GM18498 (cell line): ENCODE measurements at regions not wholly inside any gene's neighbourhood (a gene's known extent, or its start where the extent isn't known, plus 50 kb on each side); places are given as distances from the start of the nearest gene placed in this dataset.

Experiments
- ATAC-seq: cut with Tn5 transposase; IDR thresholded peaks from one replicate; pipeline ENCODE4 v1.9.1; 2021; ENCODE audit warnings: mild to moderate bottlenecking, moderate library complexity; ENCODE audit not compliant: unreplicated experiment

DNA sequence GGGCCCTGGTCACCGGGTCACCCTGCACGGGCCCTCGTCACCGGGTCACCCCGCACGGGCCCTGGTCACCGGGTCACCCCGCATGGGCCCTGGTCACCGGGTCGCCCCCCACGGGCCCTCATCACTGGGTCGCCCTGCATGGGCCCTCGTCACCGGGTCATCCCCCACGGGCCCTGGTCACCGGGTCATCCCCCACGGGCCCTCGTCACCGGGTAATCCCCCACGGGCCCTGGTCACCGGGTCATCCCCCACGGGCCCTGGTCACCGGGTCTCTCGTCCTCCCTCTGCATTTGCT is 77.6 kb downstream of the RIPK4 start:
- ATAC-seq = no peak

DNA sequence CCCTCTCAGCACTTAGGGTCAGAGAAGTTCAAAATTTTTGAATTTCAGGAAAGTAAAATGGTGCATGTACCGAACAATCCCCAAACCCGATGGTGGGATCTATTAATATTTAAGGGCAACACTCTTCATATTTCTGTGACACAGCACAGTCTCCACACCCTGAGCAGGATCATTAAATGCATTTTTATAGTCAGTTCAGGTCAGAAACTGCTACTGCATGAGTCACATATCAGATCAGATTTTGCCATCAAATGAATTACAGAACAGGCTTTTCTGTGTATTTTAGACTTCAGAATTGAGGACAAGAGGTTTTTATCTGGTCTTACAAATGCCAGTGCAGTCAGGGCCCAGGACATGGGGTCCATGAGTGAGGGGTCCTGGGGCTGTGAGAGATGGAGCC is 79.2 kb downstream of the RIPK4 start:
- no peak for ATAC-seq

DNA sequence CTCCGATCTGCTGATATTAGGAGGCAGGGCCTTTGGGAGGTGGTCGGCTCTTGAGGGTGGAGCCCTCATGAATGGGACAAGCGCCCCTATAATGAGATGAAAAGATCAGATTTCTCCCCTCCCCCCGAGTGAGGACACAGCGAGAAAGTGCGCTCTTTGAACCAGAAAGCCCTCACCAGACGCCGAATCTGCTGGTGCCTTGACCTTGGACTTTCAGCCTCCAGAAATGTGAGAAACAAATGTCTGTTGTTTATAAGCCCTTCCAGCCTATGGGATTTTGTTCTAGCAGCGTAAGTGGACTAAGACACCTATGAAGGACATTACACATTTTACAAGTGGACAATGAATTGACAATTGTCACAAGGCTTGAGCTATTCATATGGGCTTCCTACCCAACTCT is 80.2 kb downstream of the RIPK4 start:
- no peak for ATAC-seq

DNA sequence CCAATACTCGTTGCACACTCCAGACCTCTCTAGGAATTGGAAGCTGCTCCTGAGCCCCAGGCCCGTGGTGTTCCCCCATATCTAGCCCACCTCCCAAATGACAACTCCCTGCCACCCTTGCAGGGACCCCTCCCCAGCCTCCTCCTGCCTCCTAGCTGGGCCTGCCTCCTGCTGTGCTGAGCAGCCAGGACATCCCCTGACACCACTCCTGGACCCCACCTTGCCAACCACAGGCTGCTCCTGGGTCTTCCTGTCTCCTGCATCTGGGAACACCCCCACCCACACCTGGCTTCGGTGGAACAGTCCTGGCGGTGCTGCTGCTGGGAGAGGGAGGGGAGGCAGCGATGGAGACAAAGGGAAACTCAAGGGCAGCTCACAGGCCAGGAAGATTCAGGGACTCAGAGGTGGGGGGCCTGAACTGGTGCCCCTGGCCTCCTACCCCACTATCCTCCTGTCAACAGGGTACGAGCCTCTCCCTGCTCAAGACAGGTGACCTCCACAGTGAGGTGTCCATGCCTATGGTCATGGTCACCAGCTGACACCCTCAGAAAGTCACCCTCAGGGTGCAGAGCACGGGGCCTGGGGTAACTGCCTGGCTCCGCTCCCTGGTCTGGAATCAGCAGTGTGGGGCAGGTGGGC is 81.2 kb downstream of the RIPK4 start:
- no peak for ATAC-seq

DNA sequence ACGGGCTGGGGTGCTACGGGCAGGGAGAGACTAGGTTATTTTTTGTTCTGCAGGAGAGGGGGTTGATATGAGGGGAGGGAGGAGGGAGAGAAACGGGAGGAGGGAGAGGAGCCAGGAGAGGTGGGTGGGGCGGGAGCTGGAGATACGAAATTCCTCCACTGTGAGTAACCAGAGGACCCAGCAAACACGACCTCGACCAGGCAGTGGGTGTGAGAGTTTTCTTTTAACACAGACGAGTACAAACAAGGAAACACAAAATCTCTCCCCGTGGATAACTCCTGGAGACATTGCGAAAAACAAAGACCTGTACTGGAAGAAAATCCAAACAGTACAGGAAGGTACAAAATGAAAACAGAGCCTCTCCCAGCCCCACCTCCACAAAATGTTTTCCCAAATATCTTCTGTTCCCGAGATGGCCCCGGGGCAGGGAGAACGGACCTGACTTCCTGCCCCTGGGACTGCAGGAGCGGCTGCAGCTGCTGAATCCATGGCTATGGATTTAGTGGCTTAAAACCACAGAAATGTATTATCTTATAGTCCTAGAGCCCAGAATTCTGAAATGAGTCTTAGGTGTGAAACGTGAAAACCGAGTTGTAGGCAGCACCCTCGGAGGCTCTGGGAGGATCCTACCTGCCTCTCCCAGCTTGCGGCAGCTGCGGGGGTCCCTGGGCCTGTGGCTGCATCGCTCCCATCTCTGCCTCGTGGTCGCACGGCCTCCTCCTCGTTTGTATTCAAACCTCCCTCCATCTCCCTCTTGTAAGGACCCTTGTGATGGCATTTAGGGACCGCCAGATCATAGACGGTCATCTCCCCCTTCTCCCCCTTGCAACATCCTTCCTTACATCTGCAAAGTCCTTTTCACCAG is 82.2 kb downstream of the RIPK4 start:
- ATAC-seq = no peak

DNA sequence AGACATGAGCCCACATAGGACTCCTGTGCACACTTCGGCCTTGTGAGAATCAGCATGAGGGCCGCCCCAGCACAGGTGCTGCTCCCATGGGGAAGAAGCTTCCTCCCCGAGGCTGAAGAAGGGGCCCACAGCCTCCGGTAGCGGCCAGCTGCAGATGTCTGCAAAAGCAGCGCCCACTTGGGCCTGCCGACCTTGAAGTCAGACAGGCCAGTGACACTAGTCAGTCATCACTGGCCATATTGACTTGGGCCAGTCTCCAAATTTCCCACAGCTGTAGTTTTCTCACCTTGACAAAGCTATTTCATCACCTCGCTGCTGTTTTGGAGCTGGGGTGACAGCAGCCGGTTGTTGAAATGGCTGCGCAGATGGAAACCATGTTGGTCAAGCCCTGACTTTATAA is 83.0 kb downstream of the RIPK4 start:
- no peak for ATAC-seq

DNA sequence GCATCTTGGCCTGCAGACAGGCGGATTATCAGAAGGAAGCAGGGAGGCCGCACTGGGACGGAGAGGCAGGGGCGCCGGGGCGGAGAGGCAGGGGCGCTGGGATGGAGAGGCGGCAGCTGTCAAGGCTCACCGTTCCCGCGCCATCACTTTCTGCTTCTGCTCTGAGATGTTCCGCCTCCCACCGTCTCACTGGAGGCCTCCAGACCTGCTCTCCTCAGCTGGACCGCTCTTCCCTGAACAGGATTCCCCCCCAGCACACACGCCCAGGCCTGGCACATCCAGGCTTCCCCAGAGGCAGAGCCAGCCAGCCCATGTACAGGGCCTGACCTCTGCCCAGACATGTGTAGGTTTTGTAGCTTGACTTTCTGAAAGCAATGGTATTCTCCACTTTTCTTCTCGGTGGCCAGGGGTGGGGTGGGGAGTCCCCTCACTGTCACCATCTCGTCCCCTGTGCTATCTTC is 84.1 kb downstream of the RIPK4 start:
- ATAC-seq = no peak

DNA sequence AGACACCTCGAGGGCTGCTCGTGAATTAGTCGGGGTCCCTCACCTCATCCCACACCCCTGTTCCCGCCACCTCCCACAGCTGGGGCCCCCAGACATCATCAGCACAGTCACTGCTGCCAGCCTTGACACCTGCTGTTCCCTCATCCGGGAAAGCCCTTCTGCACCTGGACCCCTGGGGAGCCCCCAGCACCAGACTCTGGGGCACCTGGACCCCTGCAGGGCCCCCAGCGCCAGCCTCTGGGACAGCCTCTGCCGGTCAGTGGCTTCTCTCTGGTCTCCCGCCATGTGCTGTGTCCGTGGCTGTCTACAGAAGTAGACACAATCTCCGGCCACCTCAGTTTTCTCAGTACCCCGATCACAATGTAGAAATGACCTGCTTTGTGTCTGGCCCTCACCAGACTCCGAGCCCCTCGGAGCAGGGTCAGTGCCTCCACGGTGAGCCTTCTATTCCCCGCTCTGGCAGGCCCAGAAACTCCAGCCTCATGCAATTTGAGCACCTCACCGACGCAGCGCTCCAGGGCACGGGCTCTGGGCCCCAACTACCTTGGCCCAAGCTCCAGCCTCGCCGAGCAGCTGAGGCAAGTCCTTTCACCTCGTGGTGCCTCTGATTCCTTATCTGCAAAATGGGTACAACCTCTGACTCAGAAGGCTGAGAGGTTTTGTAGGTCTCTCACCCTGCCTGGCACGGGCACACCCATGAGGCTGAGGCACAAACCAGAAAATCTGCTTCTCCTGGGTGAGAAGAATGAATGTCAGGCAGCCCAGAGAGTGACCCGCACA is 84.7 kb downstream of the RIPK4 start:
- ATAC-seq = no peak

DNA sequence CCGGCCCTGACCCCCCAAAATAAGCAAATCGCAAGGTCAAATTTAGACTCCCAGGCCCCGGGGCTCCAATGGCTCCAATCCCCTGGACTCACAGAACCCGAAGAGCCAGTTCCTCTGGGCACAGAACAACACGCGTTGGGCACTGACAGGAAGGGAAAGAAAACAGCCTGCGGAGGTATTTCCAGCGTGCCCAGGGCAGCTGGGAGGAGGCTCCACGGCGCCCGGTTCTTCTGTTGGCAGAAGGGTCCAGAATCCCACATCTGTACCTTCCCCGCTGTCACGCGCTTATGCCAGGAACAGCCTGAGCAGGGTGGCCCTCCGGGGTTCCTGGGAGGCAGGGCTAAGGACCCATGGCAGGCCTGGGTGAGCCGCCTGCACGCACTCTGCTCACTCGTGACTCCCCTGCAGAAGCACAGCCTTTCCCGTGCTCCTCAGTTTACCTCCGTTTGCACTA is 85.5 kb downstream of the RIPK4 start:
- ATAC-seq = no peak

DNA sequence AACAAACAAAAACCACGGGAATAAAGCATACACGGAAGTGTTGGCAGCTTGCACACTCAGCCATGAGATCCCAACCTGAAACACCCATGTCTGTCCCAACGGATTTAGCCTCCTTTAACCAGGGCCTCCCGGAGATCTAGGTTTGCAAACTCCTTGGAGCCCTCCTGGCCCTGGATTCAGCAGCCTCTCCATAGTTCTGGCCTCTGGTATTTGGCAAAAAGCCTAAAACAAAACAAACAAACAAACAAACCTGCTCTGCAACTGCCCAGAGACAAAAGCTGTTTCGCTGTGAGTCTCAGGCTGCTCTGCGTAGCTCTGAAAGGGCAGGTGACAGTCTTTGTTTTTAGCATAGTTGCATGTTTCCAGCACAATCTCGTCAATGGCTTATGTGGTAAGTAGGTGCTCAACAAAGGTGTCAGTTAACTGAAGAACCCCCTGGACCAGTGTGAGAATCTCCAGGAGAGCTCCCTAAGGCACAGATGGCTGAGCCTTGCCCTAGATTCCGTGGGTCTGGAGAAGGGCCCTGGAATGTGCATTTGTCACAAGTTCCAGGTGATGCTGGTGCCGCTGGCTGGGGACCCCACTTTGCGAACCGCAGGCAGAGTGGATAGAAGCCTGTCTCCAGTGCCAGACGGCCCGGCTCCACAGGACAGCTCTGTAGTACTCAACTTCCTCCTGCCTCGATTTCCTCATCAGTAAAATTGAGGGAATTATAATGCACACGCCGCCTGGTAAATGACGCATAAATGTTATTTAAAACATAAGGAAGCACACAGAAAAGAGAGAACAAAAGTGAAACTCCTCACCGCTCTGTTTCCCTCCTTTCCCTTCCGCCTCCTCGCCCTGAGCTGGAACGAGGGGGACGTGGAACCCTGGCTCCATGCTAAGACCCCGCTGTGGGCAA is 86.2 kb downstream of the RIPK4 start:
- ATAC-seq = no peak

DNA sequence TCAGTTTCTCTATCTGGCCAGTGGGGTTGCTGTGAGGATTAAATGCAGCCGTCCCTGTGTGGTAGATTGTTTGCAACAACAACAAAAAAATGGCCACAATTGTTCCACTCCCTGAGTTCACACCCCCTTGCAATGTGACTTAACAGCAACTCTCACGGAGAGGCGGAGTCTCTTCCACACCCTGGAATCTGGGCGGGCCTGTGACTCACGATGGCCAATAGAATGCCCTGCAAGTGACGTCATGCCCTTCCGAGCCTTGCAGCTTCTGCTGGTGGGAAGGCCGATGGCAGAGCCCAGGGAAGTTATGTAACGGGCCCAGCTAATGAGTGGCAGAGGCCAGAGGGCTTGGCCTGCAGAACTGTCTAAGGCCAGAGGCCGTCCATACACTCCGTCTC is 87.9 kb downstream of the RIPK4 start:
- ATAC-seq = no peak

DNA sequence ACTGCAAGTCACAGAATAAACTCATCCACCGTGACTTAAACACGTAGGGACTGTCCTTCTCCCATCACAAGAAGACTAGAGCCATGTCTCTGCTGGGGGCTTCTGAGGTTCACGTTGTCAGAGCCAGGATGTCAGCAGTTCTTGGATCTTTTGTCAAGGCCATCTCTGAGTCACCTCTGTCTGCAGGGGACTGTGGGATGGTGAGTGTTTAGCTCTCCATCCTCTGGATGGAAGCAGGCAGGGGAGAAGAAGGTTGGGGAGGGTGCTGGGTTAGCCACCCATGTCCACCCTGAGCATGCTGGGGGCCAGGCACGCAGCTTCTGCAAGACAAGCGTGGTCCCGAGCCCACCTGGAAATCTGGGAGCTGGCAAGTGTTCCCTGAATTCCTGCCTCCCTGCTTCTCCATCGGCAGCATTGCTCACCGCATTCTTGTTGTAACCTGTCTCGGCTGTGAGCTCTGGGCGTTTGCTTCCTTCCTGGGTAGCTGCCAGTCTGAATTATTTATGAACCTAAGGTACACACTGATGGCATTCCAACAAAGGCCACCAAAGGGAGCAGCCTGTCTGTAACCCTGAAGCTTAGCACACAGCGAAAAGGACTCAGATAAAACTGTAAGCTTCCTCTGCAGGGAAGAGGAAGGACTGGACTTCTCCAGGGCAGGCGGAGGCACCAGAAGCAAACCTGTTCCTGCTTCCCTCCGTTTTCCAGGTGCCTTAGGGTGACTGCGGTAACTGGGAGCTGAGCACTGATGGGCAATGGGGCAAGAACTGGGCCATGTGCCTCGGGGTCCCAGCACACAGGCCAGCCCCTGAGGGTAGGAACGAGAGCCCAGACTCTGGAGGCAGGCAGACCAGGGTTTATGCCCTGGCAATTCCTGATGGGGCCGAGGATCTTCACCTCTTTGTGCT is 88.6 kb downstream of the RIPK4 start:
- ATAC-seq = no peak

DNA sequence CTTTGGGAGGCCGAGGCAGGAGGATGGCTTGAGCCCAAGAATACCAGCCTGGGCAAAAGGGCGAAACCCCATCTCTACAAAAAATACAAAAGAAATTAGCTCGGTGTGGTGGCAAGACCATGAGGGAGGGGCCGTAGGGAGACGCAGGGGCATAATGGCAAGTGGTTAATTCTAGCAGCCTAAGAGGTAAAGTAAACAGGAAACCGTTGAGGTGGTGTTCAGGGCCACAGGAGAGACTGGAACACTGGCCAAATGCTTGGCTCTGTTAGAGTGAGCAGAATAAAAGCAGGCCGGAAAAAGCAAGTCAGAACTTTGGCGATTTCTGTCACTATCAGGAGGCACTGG is 89.2 kb downstream of the RIPK4 start:
- ATAC-seq = no peak

DNA sequence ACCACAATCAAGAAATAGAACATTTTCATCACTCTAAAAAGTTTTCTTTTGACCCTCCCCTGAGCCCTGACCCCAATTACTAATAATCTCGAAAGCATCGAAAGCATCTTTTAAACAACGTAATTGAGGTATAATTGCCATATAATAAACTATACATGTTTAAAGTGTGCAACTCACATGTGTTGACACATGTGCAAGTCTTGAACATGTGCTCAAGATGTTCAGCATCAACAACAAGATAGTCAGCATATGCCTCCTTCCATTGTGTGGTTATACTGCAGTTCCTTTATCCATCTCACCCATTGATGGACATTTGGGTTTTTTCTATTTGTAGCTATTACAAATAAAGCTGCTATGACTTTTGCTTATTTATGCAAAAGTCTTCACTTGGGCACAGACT is 90.7 kb downstream of the RIPK4 start:
- ATAC-seq = no peak

DNA sequence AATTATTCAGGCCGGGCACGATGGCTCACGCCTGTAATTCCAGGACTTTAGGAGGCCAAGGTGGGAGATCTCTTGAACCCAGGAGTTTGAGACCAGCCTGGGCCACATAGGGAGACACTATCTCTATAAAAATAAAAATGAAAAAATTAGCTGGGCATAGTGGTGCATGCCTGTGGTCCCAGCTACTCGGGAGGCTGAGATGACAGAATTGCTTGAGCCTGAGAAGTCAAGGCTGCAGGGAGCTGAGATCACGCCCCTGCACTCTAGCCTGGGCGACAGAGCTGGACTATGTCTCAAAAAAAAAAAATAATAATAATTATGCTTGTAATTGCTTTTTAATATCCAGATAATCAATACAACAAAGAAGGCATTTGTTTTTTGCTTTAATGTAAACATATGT is 91.3 kb downstream of the RIPK4 start:
- no peak for ATAC-seq

DNA sequence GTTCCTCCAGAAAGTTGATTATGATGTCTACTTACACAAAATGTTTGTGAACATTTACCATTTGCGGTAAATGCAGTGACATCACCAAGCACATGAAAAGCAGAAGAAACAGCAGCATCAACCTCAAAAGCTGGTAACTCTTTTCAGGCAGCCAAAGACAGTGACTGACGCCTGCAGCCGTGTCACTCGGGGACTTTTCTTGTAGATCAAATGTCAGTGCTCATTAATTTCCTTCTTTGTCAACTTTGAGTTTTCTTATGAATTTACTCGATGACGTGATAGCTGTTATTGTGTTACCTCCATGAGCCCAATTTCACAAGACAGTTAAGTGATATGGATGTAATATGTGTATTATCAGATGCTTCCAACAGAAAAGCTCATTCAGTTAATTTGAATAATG is 92.5 kb downstream of the RIPK4 start:
- no peak for ATAC-seq

DNA sequence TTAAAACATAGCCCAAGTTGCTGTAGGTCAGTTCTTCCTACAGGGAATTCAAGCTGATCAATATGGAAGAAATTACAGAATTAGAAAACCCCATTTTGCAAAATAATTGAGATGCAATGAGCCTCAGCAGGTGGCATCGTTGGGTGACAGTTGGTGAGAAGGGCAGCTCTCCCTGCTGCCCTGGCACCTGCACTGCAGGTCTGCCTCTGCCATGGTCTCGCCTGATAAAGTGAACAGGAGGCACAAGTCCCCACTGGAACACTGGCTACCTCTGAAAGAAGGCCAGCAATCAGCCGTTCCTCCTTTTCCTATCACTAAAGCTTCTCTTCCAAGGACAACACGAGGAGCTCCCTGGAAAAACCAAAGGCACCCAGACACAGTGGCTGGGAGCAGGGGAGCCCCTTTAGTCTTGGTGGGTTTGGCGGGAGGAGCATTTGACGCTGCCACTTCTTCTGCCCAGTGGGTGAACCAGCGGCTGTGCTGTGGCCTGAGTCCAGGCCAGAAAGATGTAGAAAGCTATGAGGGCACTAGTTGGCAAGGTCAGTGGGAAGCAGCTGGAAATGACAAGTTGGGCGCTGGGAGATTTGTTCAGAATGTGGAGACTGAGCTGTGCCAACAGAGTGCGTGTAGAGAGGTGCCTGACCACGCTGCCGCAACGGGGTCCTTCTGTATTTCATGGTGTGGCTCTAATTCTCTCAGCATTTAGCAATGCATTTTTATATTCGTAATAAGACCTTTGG is 93.1 kb downstream of the RIPK4 start:
- ATAC-seq = no peak

DNA sequence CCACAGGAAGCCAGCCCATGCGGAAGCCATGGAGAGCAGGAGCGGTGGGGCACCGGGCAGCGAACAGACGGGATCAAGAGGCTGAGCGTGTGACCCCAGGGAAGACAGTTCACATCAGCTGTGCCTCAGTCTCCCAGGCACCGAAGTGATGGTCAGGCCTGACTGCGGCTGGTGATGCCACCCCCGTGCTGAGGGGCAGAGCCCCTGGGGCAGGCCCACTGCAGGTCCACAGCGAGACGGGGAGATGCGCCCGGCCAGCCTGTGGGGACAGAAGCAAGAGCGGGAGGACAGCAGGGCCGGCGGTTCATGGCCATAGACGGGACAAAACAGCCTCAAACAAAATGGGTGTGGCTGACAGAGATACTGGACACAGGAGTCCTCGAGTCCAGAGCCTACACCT is 93.8 kb downstream of the RIPK4 start:
- ATAC-seq = no peak

DNA sequence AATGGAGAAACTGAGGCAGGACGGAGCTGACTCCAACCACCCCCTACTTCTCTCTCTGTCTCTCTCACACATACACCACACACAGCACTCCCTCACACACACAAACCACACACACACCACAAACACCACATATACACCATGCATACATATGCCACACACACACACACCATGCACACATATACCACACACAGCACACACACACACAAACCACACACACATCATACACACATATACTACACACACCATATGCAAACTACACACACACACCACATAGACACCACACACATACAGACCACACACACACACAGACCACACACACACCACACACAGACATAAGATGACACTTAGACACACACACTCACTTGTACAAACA is 94.3 kb downstream of the RIPK4 start:
- no peak for ATAC-seq
